Left lung (tissue), 4 donors: ENCODE measurements at regions not wholly inside any gene's neighbourhood (a gene's known extent, or its start where the extent isn't known, plus 50 kb on each side); places are given as distances from the start of the nearest gene placed in this dataset.
A peak's percentile ranks its signal among the peaks of the same experiment; 100 is the strongest.

ENCODE experiments used
- ATAC-seq: fragments of 200-7000 bp; cut with Tn5 transposase; one replicate; pipeline ENCODE4 v1.9.1; 2020; ENCODE audit warnings: moderate library complexity
- DNase-seq, 4 donors: peaks; one replicate each; pipeline ENCODE4 v3.0.0-alpha.2; 2013 to 2020
- H3K27ac ChIP-seq, 2 donors: fragments of 200-600 bp; sonication (generic) in 1 of 2; one replicate each; pipeline versions ENCODE4 v1.5.0 to v1.8.0; 2020 to 2021
- H3K27me3 ChIP-seq, 2 donors: fragments of 200-600 bp; sonication (generic) in 1 of 2; one replicate each; pipeline versions ENCODE4 v1.5.0 to v1.8.0; 2020 to 2021
- H3K36me3 ChIP-seq, 2 donors: fragments of 200-600 bp; sonication (generic) in 1 of 2; one replicate each; pipeline versions ENCODE4 v1.5.0 to v1.8.0; 2020 to 2021
- H3K4me1 ChIP-seq, 2 donors: fragments of 200-600 bp; one replicate each; pipeline ENCODE4 v1.8.0; 2021
- H3K4me3 ChIP-seq, 2 donors: fragments of 200-600 bp; sonication (generic) in 1 of 2; one replicate each; pipeline versions ENCODE4 v1.5.0 to v1.8.0; 2020 to 2021; ENCODE audit warnings: mild to moderate bottlenecking in 1 of 2
- H3K9me3 ChIP-seq, 2 donors: fragments of 200-600 bp; sonication (generic) in 1 of 2; one replicate each; pipeline versions ENCODE4 v1.5.0 to v1.8.0; 2020 to 2021
- CTCF ChIP-seq, 2 donors: fragments of 200-600 bp; sonication (generic) in 1 of 2; IDR thresholded peaks; one replicate each; pipeline versions ENCODE4 v1.5.0 to v1.8.0; 2021; ENCODE audit warnings: antibody characterized with exemption in 2 of 2
- intact Hi-C, 2 donors: fragments of 100-400 bp; cut with DNase I; formaldehyde crosslinking; loops; one replicate each; pipeline versions ENCODE4 v1.11.2 to v1.14.2; 2022
- donor health status: DM: no; HTN: yes; CAD: no.
- donor health status: DM: no; HTN: no; CAD: no.

- Histone ChIP-seq H3K4me1 (peaks cover 0 to 13% of the 10 kb centered on the region in 2 donors), H3K9me3 (no peaks in the 10 kb centered on the region), H3K27me3 (peaks cover 29 to 77% of the 10 kb centered on the region in 2 donors), H3K27ac (no peak overlapping the region), H3K4me3 (no peak overlapping the region), H3K36me3 (no peaks in the 10 kb centered on the region)
- DNase-seq = peak in 1 of 4 donors; percentile 54
- intact Hi-C loops = no loop called here
- no peak for TF ChIP-seq CTCF (IDR thresholded peaks at IDR 0.05)
- ATAC-seq = no peak
Measured at GRCh38 chr20:59405226-59406200, 105.1 kb downstream of the EDN3 start.

- Histone ChIP-seq H3K4me1 (peaks cover 0 to 13% of the 10 kb centered on the region in 2 donors), H3K27ac (no peak overlapping the region), H3K4me3 (no peak overlapping the region), H3K36me3 (no peaks in the 10 kb centered on the region), H3K9me3 (no peaks in the 10 kb centered on the region), H3K27me3 (peaks cover 20 to 73% of the 10 kb centered on the region in 2 donors)
- intact Hi-C loops = no loop called here
- ATAC-seq = peak; percentile 38
- DNase-seq = peak in 1 of 4 donors; percentile 75
- no peak for TF ChIP-seq CTCF (IDR thresholded peaks at IDR 0.05)
Measured at GRCh38 chr20:59406446-59406845, 106.0 kb downstream of the EDN3 start.

GRCh38 chr20:59411170-59411569 is 110.8 kb downstream of the EDN3 start:
- ATAC-seq = no peak
- Histone ChIP-seq H3K4me3 (no peak overlapping the region), H3K36me3 (no peaks in the 10 kb centered on the region), H3K27me3 (peaks cover 0 to 45% of the 10 kb centered on the region in 2 donors), H3K27ac (no peak overlapping the region), H3K4me1 (no peaks in the 10 kb centered on the region), H3K9me3 (no peaks in the 10 kb centered on the region)
- no peak for TF ChIP-seq CTCF (IDR thresholded peaks at IDR 0.05)
- intact Hi-C loops = no loop called here
- no peak for DNase-seq

GRCh38 chr20:59411589-59411988 is 111.2 kb downstream of the EDN3 start:
- intact Hi-C loops = no loop called here
- Histone ChIP-seq H3K4me1 (no peaks in the 10 kb centered on the region), H3K27ac (no peak overlapping the region), H3K9me3 (no peaks in the 10 kb centered on the region), H3K27me3 (peaks cover 0 to 44% of the 10 kb centered on the region in 2 donors), H3K36me3 (no peaks in the 10 kb centered on the region), H3K4me3 (no peak overlapping the region)
- TF ChIP-seq CTCF (IDR thresholded peaks at IDR 0.05) = no peak
- ATAC-seq (no peak), DNase-seq (no peak)

GRCh38 chr20:59412181-59412580 is 111.8 kb downstream of the EDN3 start:
- DNase-seq (no peak), ATAC-seq (no peak)
- Histone ChIP-seq H3K27ac (no peak overlapping the region), H3K4me3 (no peak overlapping the region), H3K4me1 (no peaks in the 10 kb centered on the region), H3K9me3 (no peaks in the 10 kb centered on the region), H3K27me3 (peaks cover 0 to 45% of the 10 kb centered on the region in 2 donors), H3K36me3 (no peaks in the 10 kb centered on the region)
- TF ChIP-seq CTCF (IDR thresholded peaks at IDR 0.05) = no peak
- intact Hi-C loops = no loop called here
